ENCODE measurements at regions not wholly inside any gene's neighbourhood (a gene's known extent, or its start where the extent isn't known, plus 50 kb on each side); places are given as distances from the start of the nearest gene placed in this dataset.
"Not testable (repeated sequence)": the region's sequence is repeated elsewhere in the genome, so short reads cannot be mapped to it uniquely, and the experiment has no call there.

DNA sequence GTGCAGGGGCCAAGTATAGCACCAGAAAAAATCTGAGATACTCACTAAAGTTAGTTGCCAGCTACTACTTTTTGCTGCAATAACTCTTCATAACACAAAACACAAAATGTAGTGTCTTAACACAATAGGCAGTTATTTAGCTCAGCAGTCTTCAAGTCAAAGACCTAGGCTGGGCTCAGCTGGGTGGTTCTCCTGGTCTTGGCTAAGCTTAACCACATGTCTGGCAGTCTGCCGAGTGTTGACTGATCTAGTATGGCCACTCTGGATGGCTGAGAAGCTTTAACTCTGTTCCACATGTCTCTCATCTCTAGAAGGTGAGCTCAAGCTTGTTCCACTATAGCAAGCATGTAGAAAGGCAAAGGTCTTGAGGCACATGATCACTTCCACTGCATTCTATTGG lies 451.6 kb downstream of the SOX11 start:
- H3K36me3 ChIP-seq, result no peaks in the 10 kb centered on the region
- H3K9me3 ChIP-seq, result peaks cover 0 to 11% (median 0%) of the 10 kb centered on the region in 3 donors
- H3K27ac ChIP-seq, result no peak overlapping the region
- TF ChIP-seq POLR2A (IDR thresholded peaks at IDR 0.05), result no peak
- TF ChIP-seq, protein P1, sequence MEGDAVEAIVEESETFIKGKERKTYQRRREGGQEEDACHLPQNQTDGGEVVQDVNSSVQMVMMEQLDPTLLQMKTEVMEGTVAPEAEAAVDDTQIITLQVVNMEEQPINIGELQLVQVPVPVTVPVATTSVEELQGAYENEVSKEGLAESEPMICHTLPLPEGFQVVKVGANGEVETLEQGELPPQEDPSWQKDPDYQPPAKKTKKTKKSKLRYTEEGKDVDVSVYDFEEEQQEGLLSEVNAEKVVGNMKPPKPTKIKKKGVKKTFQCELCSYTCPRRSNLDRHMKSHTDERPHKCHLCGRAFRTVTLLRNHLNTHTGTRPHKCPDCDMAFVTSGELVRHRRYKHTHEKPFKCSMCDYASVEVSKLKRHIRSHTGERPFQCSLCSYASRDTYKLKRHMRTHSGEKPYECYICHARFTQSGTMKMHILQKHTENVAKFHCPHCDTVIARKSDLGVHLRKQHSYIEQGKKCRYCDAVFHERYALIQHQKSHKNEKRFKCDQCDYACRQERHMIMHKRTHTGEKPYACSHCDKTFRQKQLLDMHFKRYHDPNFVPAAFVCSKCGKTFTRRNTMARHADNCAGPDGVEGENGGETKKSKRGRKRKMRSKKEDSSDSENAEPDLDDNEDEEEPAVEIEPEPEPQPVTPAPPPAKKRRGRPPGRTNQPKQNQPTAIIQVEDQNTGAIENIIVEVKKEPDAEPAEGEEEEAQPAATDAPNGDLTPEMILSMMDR (IDR thresholded peaks at IDR 0.05), result no peak
- no peaks in the 10 kb centered on the region for H3K4me1 ChIP-seq
- H3K27me3 ChIP-seq, result no peaks in the 10 kb centered on the region
- WGBS, 2 donors, result 25% methylated on average over 1 of the region's 1 CpG; no CpG with 5 or more reads in 1 of the 2 donors
- no peak for DNase-seq
- intact Hi-C loops (cut with DNase I), result no loop called here
- no peak overlapping the region for H3K4me3 ChIP-seq

DNA sequence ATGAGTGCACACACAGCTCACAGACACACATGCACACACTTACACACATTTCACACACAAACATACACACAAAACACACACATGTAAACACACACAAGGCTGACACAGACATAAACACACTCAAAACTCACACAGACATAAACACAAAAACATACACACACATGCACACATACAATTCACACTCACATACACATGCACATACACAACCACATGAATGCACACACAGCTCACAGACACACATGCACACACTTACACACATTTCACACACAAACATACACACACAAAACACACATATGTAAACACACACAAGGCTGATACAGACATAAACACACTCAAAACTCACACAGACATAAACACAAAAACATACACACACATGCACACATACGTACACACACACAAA lies 455.0 kb downstream of the SOX11 start:
- H3K27me3 ChIP-seq; H3K36me3 ChIP-seq; H3K4me3 ChIP-seq; H3K4me1 ChIP-seq; DNase-seq; intact Hi-C loops (cut with DNase I); H3K27ac ChIP-seq: not testable (repeated sequence)
- peaks cover 0 to 11% (median 5%) of the 10 kb centered on the region in 3 donors for H3K9me3 ChIP-seq
- 58 to 76% methylated on average over 1 of the region's 1 CpG for WGBS, 2 donors

DNA sequence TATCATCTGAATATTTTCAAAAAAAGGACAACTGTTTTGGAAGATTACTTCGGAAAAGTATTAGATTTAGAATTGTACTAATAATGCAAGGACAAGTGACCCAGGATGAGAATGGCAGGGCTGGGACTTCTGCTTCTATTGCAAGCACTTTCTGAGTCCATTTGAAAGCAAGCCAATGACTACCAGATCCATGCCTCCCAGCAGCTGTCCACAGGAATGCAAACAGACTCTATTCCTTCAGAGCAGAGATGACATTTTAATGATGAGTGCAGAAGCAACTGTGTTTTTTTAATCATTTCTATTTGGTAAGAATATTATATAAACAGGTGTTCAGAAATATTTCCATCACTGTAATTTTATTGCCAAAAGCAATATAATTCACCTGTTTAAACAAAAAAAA lies 456.7 kb downstream of the SOX11 start:
- WGBS, 2 donors, result 71 to 90% methylated on average over 1 of the region's 1 CpG
- H3K4me3 ChIP-seq, result no peak overlapping the region
- no peaks in the 10 kb centered on the region for H3K4me1 ChIP-seq
- no peak for TF ChIP-seq POLR2A (IDR thresholded peaks at IDR 0.05)
- TF ChIP-seq, protein P1 (IDR thresholded peaks at IDR 0.05), result no peak
- intact Hi-C loops (cut with DNase I), result no loop called here
- DNase-seq, result no peak
- H3K27ac ChIP-seq, result no peak overlapping the region
- H3K36me3 ChIP-seq, result no peaks in the 10 kb centered on the region
- peaks cover 0 to 5% (median 4%) of the 10 kb centered on the region in 3 donors for H3K9me3 ChIP-seq
- H3K27me3 ChIP-seq, result no peaks in the 10 kb centered on the region

DNA sequence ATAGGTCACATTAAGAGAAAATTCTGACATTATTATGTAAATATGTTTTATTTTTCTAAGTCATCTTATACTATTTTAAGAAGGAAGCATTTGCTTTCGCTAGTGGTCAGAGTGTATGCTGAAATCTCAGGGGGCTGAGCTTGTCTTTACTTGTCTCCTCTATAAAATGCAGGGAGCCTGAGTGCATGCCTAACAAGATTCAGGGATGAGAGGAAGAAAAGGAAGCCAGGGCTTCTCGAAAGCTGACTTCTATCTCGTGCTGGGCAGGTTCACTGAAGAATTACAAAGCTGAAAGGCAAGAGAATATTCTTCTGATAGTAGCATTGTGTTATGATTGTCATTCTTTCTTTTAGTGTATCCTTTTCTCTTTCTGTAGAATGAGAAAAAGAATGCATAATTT lies 467.4 kb downstream of the SOX11 start:
- intact Hi-C loops (cut with DNase I), result no loop called here
- DNase-seq, result no peak

DNA sequence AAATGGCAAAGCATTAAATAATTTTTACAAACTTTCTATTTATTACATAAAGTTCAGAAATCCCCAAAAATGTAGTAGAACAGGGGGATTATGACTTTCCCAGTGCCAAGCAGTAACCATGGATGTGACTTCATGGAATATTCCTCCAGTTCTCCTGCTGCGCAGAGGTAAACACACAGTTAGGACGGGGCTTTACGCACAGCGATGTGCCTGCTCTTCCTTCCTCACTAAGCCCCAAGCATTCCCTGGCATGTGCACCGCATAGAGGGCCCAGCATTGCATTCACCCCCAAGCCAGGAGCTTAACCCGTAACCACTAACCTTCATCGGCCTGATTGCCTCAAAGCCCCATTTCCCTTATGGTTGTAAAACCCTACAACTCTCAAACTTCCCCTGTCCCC lies 471.7 kb downstream of the SOX11 start:
- WGBS, 2 donors, result 67 to 88% methylated on average over 7 of the region's 7 CpGs
- Histone ChIP-seq H3K9me3 (no peaks in the 10 kb centered on the region), H3K4me3 (no peak overlapping the region), H3K27ac (no peak overlapping the region), H3K4me1 (no peaks in the 10 kb centered on the region), H3K36me3 (no peaks in the 10 kb centered on the region), H3K27me3 (no peaks in the 10 kb centered on the region)
- intact Hi-C loops (cut with DNase I), result no loop called here
- no peak for DNase-seq
- no peak for TF ChIP-seq POLR2A (IDR thresholded peaks at IDR 0.05)

More for the DNA sequence above, 467.4 kb downstream of the SOX11 start:
- Histone ChIP-seq H3K27me3 (no peaks in the 10 kb centered on the region), H3K4me1 (no peaks in the 10 kb centered on the region), H3K9me3 (peaks cover 0 to 7% (median 0%) of the 10 kb centered on the region in 3 donors), H3K36me3 (no peaks in the 10 kb centered on the region), H3K27ac (no peak overlapping the region), H3K4me3 (no peak overlapping the region)
- no peak for TF ChIP-seq POLR2A (IDR thresholded peaks at IDR 0.05)
- TF ChIP-seq, protein P1 (IDR thresholded peaks at IDR 0.05), result no peak
- 30 to 31% methylated on average over 3 of the region's 3 CpGs for WGBS, 2 donors

DNA sequence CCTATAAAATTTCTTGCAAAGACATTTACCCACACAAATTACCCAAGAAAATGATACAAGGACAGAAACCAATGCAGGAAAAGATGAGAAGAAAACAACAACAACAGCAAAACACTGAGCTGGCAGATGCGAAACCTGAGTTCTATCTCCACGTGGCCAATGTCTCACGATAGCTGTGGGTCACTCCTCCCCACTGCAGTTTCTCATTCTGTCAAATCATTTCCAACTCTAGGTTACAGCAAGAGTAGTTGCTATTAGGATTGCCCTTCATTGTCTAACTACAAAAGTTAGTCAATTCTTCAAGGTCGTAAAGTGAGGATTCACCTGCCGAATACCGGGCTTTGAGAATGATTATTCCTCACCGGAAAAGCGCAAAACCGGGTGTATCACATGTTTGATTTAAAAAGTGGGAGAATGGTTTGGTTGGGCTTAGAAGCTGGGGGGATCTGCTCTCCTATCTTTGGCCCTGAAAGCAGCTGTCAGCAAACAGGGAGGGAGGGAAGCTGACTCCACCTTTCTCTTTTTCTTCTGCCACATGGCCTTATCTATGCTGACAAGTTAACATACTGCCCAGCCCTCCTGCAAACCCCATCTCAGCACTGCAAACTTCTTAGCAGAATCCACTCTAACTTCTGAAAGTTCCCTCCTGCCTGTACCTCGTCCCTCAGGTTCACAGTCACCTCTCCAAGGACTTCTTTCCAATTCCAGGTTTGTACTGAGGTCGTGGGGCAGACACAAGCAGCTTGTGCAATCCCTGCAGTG lies 473.0 kb downstream of the SOX11 start:
- no peaks in the 10 kb centered on the region for H3K27me3 ChIP-seq
- H3K4me1 ChIP-seq, result no peaks in the 10 kb centered on the region
- no peak overlapping the region for H3K4me3 ChIP-seq
- H3K27ac ChIP-seq, result no peak overlapping the region
- no peaks in the 10 kb centered on the region for H3K9me3 ChIP-seq
- DNase-seq, result no peak
- intact Hi-C loops (cut with DNase I), result no loop called here
- WGBS, 2 donors, result 64 to 71% methylated on average over 11 of the region's 11 CpGs
- no peaks in the 10 kb centered on the region for H3K36me3 ChIP-seq
- TF ChIP-seq POLR2A (IDR thresholded peaks at IDR 0.05), result no peak
- TF ChIP-seq, protein P1 (IDR thresholded peaks at IDR 0.05), result no peak

Measured in esophagus squamous epithelium (tissue), 5 donors.